PFSK-1 (cell line): ENCODE measurements at regions not wholly inside any gene's neighbourhood (a gene's known extent, or its start where the extent isn't known, plus 50 kb on each side); places are given as distances from the start of the nearest gene placed in this dataset.

Experiments
- SIN3A ChIP-seq: IDR thresholded peaks from 2 replicates; pipeline ENCODE4 v1.6.1; 2012; ENCODE audit warnings: mild to moderate bottlenecking, low read length, moderate library complexity, borderline replicate concordance; ENCODE audit not compliant: insufficient read depth
- TF ChIP-seq, protein P1 (sequence below), 2 experiments: IDR thresholded peaks; 2 replicates each; pipeline versions ENCODE4 v1.6.1 to v1.8.0; 2011 to 2012; ENCODE audit warnings: low read depth in 2 of 2, low read length in 2 of 2, control low read depth in 1 of 2, inconsistent platforms in 1 of 2, mild to moderate bottlenecking in 1 of 2, moderate library complexity in 1 of 2; ENCODE audit not compliant: insufficient read depth in 1 of 2

DNA sequence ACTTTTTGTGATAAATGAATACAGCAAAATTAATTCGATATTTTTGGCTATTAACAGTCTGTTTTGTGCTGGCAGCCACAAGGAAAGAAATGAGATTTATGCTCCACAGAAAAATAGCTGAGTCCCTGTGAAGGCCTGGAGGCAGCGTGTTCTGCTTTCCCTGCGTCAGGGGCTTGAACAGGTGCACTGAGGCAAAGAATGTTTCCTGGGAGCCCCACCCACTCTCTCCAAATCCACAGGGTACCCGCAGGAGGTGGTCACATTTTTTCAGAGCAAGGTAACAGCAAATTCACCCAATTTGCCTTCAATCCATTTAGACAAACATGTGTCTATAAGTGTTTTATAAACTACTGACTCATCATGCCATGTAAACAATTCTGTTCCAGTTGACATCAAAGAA, 308.1 kb downstream of the TCERG1L start:
- TF ChIP-seq, protein P1, sequence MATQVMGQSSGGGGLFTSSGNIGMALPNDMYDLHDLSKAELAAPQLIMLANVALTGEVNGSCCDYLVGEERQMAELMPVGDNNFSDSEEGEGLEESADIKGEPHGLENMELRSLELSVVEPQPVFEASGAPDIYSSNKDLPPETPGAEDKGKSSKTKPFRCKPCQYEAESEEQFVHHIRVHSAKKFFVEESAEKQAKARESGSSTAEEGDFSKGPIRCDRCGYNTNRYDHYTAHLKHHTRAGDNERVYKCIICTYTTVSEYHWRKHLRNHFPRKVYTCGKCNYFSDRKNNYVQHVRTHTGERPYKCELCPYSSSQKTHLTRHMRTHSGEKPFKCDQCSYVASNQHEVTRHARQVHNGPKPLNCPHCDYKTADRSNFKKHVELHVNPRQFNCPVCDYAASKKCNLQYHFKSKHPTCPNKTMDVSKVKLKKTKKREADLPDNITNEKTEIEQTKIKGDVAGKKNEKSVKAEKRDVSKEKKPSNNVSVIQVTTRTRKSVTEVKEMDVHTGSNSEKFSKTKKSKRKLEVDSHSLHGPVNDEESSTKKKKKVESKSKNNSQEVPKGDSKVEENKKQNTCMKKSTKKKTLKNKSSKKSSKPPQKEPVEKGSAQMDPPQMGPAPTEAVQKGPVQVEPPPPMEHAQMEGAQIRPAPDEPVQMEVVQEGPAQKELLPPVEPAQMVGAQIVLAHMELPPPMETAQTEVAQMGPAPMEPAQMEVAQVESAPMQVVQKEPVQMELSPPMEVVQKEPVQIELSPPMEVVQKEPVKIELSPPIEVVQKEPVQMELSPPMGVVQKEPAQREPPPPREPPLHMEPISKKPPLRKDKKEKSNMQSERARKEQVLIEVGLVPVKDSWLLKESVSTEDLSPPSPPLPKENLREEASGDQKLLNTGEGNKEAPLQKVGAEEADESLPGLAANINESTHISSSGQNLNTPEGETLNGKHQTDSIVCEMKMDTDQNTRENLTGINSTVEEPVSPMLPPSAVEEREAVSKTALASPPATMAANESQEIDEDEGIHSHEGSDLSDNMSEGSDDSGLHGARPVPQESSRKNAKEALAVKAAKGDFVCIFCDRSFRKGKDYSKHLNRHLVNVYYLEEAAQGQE (IDR thresholded peaks at IDR 0.05; ENCODE audit: insufficient read depth in 1 of 2, low read depth in 2 of 2, low read length in 2 of 2) = no peak
- no peak for TF ChIP-seq SIN3A
